ENCODE measurements at regions not wholly inside any gene's neighbourhood (a gene's known extent, or its start where the extent isn't known, plus 50 kb on each side); places are given as distances from the start of the nearest gene placed in this dataset.

GRCh38 chr3:104396974-104397669 lies 969.6 kb upstream of the ALCAM start:
- Mint-ChIP-seq H3K36me3 (ENCODE audit: low read depth) (no peaks in the 10 kb centered on the region), H3K27me3 (ENCODE audit: low read depth, poor library complexity) (no peaks in the 10 kb centered on the region), H3K4me3 (no peak overlapping the region), H3K9me3 (peaks cover 11% of the 10 kb centered on the region), H3K27ac (no peak overlapping the region), H3K4me1 (no peaks in the 10 kb centered on the region)
- DNase-seq = no peak
- TF ChIP-seq, protein P1, sequence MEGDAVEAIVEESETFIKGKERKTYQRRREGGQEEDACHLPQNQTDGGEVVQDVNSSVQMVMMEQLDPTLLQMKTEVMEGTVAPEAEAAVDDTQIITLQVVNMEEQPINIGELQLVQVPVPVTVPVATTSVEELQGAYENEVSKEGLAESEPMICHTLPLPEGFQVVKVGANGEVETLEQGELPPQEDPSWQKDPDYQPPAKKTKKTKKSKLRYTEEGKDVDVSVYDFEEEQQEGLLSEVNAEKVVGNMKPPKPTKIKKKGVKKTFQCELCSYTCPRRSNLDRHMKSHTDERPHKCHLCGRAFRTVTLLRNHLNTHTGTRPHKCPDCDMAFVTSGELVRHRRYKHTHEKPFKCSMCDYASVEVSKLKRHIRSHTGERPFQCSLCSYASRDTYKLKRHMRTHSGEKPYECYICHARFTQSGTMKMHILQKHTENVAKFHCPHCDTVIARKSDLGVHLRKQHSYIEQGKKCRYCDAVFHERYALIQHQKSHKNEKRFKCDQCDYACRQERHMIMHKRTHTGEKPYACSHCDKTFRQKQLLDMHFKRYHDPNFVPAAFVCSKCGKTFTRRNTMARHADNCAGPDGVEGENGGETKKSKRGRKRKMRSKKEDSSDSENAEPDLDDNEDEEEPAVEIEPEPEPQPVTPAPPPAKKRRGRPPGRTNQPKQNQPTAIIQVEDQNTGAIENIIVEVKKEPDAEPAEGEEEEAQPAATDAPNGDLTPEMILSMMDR (IDR thresholded peaks at IDR 0.05) = no peak

DNA sequence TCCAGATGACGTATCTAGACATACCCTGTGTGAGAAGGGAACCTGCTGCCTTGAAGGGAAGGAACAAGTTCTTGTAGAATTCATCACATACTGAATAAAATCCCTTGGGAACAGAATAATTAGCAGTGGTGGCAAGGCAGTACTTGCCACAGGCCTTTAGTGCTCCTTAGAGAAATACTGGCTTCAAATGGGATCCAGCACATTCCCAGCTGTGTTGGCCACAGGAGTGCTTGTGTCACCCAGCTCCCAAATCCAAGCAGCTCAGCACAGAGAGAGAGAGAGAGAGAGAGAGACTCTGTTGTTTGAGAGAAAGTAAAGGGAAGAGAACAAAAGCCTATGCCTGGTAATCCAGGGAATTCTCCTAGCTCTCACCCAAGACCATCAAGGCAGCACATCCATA lies 969.0 kb upstream of the ALCAM start:
- Mint-ChIP-seq H3K27me3 (ENCODE audit: low read depth, poor library complexity) (no peaks in the 10 kb centered on the region), H3K27ac (no peak overlapping the region), H3K36me3 (ENCODE audit: low read depth) (no peaks in the 10 kb centered on the region), H3K4me1 (no peaks in the 10 kb centered on the region), H3K9me3 (peaks cover 11% of the 10 kb centered on the region), H3K4me3 (no peak overlapping the region)
- no peak for DNase-seq
- TF ChIP-seq, protein P1 (IDR thresholded peaks at IDR 0.05) = no peak

DNA sequence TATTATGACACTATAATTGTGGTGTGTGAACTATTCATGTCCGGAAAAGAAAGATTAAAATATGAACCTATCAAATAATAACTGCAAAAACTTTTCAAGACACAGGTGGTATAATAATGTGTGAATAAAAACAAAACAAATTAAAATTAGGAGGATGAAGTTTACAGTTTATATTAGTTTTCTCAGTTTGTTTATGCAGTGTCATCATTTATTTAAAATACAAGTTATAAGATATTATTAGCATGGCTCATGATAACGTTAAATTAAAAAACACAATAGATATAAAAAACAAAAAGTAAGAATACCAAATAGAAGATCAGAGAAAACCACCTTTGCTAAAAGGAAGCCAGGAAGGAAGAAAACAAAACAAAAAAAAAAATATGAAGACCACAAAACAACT lies 963.8 kb upstream of the ALCAM start:
- Mint-ChIP-seq H3K4me1 (no peaks in the 10 kb centered on the region), H3K27ac (peak overlapping the region; percentile 33), H3K27me3 (ENCODE audit: low read depth, poor library complexity) (no peaks in the 10 kb centered on the region), H3K9me3 (peaks cover 17% of the 10 kb centered on the region), H3K4me3 (no peak overlapping the region), H3K36me3 (ENCODE audit: low read depth) (no peaks in the 10 kb centered on the region)
- no peak for DNase-seq
- TF ChIP-seq, protein P1 (IDR thresholded peaks at IDR 0.05) = no peak

DNA sequence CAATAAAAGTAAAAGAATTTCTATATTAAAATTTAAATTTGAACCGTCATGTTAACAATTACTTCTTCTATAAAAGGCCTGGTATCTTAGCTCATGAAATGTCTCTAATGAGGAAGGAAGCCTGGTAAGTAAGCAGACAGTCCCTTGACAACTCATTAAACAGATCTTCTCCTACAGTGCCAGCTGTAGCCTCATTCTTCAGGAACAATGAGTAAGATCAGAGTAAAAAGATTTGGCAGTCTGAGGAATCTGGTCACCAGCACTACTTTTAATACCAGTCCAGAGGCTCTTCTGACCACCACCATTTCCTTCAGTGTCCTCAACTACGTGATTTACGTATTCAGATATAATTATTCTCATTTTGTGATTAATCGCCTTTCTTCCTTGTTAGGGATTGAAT lies 955.0 kb upstream of the ALCAM start:
- no peaks in the 10 kb centered on the region for H3K9me3 Mint-ChIP-seq
- H3K36me3 Mint-ChIP-seq (ENCODE audit: low read depth) = no peaks in the 10 kb centered on the region
- no peak overlapping the region for H3K27ac Mint-ChIP-seq
- DNase-seq = no peak
- H3K4me1 Mint-ChIP-seq = no peaks in the 10 kb centered on the region
- no peak overlapping the region for H3K4me3 Mint-ChIP-seq
- TF ChIP-seq, protein P1 (IDR thresholded peaks at IDR 0.05) = no peak
- H3K27me3 Mint-ChIP-seq (ENCODE audit: low read depth, poor library complexity) = no peaks in the 10 kb centered on the region

- TF ChIP-seq, protein P1 (IDR thresholded peaks at IDR 0.05) = no peak
- no peaks in the 10 kb centered on the region for H3K4me1 Mint-ChIP-seq
These were observed 953.8 kb upstream of the ALCAM start for GRCh38 chr3:104412608-104413580.

More at GRCh38 chr3:104412608-104413580, 953.8 kb upstream of the ALCAM start:
- Mint-ChIP-seq H3K4me3 (no peak overlapping the region), H3K9me3 (no peaks in the 10 kb centered on the region), H3K27me3 (ENCODE audit: low read depth, poor library complexity) (no peaks in the 10 kb centered on the region), H3K36me3 (ENCODE audit: low read depth) (no peaks in the 10 kb centered on the region), H3K27ac (no peak overlapping the region)
- no peak for DNase-seq
